C4-2B (cell line): ENCODE measurements at regions not wholly inside any gene's neighbourhood (a gene's known extent, or its start where the extent isn't known, plus 50 kb on each side); places are given as distances from the start of the nearest gene placed in this dataset.

Experiments used
- CTCF ChIP-seq: fragments of 450-650 bp; conservative IDR thresholded peaks from 2 replicates; pipeline ENCODE4 v1.5.1; 2017; ENCODE audit warnings: mild to moderate bottlenecking
- ZFX ChIP-seq: fragments of 450-650 bp; IDR thresholded peaks from 2 replicates; pipeline ENCODE4 v1.6.1; 2017

DNA sequence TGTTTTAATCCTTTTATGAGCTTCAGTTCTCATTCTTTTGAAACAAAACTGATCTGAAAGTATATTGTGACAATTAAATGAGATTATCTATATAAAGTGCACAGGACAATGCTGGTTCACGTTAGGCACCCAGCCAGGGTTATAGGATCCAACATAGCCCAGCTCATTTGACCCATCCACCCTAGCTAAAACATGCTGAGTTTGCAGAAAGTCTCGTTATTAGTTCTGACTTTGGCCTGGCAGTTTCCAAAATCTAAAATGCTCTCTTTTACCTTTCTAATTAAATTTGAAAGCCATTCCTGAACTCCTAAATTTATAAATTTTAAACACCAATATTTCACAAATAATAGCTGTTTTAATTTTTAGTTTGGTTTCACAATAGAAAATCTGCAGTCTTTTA is 131.9 kb upstream of the PTPRD start:
- TF ChIP-seq CTCF (no peak), ZFX (no peak)
